ENCODE measurements at regions not wholly inside any gene's neighbourhood (a gene's known extent, or its start where the extent isn't known, plus 50 kb on each side); places are given as distances from the start of the nearest gene placed in this dataset.

DNA sequence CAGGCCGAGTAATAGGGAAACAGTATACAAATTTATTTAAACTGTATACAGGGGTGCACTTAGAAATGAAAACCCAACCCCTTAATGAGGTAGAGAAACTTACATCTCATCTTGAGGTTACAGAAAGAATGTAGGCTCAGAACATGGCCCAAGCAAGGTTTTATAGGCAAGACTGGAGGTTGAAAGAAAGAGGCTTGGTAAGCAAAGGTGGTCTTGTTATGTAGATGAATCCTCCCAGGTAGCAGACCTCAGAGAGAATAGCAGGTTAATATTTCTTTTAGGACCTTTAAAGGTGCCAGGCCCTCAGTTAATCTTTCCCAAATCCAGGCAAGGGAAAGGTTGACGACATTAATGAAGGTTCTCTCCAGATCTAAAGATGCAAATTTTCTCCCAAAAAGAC lies 1466.8 kb upstream of the PRR20A start:
- CTCF ChIA-PET (ENCODE audit: partially characterized antibody): no interaction called here
- 41% methylated on average over 2 of the region's 2 CpGs; no CpG with 5 or more reads in 1 of the 2 experiments for WGBS, 2 experiments (ENCODE audit: extremely low coverage in 1 of 2, insufficient coverage in 1 of 2, insufficient read length in 1 of 2, insufficient replicate concordance in 2 of 2, low coverage in 1 of 2, low lambda C conversion rate in 2 of 2, missing lambda C conversion rate in 1 of 2)

More for the DNA sequence above, 1466.8 kb upstream of the PRR20A start:
- H2BK15ac ChIP-seq (ENCODE audit: low read length): no peak overlapping the region
- H3K56ac ChIP-seq (replicated peaks; ENCODE audit: insufficient read length, low read depth, low read length): no peak overlapping the region
- H2BK5ac ChIP-seq (ENCODE audit: low read depth, low read length): no peak overlapping the region
- H3K14ac ChIP-seq (ENCODE audit: insufficient read length): no peak overlapping the region
- H3K4me3 ChIP-seq (ENCODE audit: extremely low read depth in 1 of 4, insufficient read depth in 2 of 4, low read depth in 3 of 4, low read length in 4 of 4): peak overlapping the region in 1 of 4 experiments; percentile 36; a peak in 1 of 8 replicates
- H3K79me1 ChIP-seq (ENCODE audit: low read depth, low read length): no peaks in the 10 kb centered on the region
- no peak overlapping the region for H4K8ac ChIP-seq (ENCODE audit: extremely low read depth, insufficient read depth, low read length)
- no peak overlapping the region for H4K91ac ChIP-seq (replicated peaks; ENCODE audit: insufficient read length, low read length)
- H3K4ac ChIP-seq (replicated peaks; ENCODE audit: insufficient read length, low read depth, low read length): no peak overlapping the region
- H3K9ac ChIP-seq (replicated peaks in 1 of 4; ENCODE audit: extremely low read depth in 1 of 4, low read depth in 3 of 4, low read length in 3 of 4): no peak overlapping the region
- H2AK5ac ChIP-seq (ENCODE audit: low read depth, low read length): no peak overlapping the region
- peaks cover 0 to 28% (median 5%) of the 10 kb centered on the region in 4 experiments; a peak in 3 of 8 replicates for H3K36me3 ChIP-seq (ENCODE audit: control insufficient read depth in 2 of 4, insufficient read depth in 4 of 4, low read length in 3 of 4)
- H4K20me1 ChIP-seq (replicated peaks in 1 of 2; ENCODE audit: control insufficient read depth in 1 of 2, insufficient read depth in 2 of 2, low read length in 2 of 2): no peaks in the 10 kb centered on the region
- no peak for TF ChIP-seq HDAC6 (IDR thresholded peaks at IDR 0.05; ENCODE audit: low read depth, low read length)
- TF ChIP-seq RXRA (IDR thresholded peaks at IDR 0.05; ENCODE audit: insufficient read depth, low read depth, low read length): no peak
- TF ChIP-seq TAF7 (optimal IDR thresholded peaks at IDR 0.05; ENCODE audit: borderline replicate concordance, low read depth, low read length): no peak
- TF ChIP-seq SP1 (IDR thresholded peaks at IDR 0.05; ENCODE audit: low read depth, low read length): no peak
- TF ChIP-seq HDAC2 (IDR thresholded peaks at IDR 0.05; ENCODE audit: borderline replicate concordance in 1 of 2, low read depth in 2 of 2, low read length in 2 of 2): no peak
- TF ChIP-seq, protein P1, sequence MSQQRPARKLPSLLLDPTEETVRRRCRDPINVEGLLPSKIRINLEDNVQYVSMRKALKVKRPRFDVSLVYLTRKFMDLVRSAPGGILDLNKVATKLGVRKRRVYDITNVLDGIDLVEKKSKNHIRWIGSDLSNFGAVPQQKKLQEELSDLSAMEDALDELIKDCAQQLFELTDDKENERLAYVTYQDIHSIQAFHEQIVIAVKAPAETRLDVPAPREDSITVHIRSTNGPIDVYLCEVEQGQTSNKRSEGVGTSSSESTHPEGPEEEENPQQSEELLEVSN (IDR thresholded peaks at IDR 0.05): no peak
- TF ChIP-seq POU5F1 (IDR thresholded peaks at IDR 0.05; ENCODE audit: low read depth, low read length): no peak
- no peak for TF ChIP-seq CHD2 (IDR thresholded peaks at IDR 0.05; ENCODE audit: low read length)
- TF ChIP-seq EGR1 (IDR thresholded peaks at IDR 0.05; ENCODE audit: borderline replicate concordance, low read depth, low read length): no peak
- TF ChIP-seq SAP30 (IDR thresholded peaks at IDR 0.05; ENCODE audit: insufficient read depth, insufficient replicate concordance, low read length): no peak
- TF ChIP-seq CBX8 (IDR thresholded peaks at IDR 0.05; ENCODE audit: borderline replicate concordance, low read depth, low read length): no peak
- peaks cover 0 to 14% of the 10 kb centered on the region in 2 experiments; a peak in 2 of 4 replicates for H3K79me2 ChIP-seq (ENCODE audit: control insufficient read depth in 1 of 2, insufficient read depth in 2 of 2, low read length in 2 of 2)
- H3K18ac ChIP-seq (ENCODE audit: extremely low read depth, low read length): no peak overlapping the region
- DNase-seq (ENCODE audit: low read depth in 1 of 2, low spot score in 2 of 2): no peak
- H3K4me1 ChIP-seq (replicated peaks in 1 of 4; ENCODE audit: control insufficient read depth in 3 of 4, insufficient read depth in 4 of 4, low read length in 3 of 4): peaks cover 0 to 14% (median 6%) of the 10 kb centered on the region in 4 experiments; a peak in 5 of 7 replicates
- H4K5ac ChIP-seq (ENCODE audit: insufficient read length, low read depth, low read length): no peak overlapping the region
- peaks cover 0 to 3% of the 10 kb centered on the region in 2 experiments; a peak in 2 of 4 replicates for H3K9me3 ChIP-seq (ENCODE audit: insufficient read depth in 2 of 2, low read depth in 1 of 2, low read length in 1 of 2)
- H3K23me2 ChIP-seq (ENCODE audit: low read depth, low read length): no peaks in the 10 kb centered on the region
- H3K27ac ChIP-seq (ENCODE audit: low read depth, low read length): no peak overlapping the region
- H2BK12ac ChIP-seq (ENCODE audit: low read depth, low read length): no peak overlapping the region
- no peaks in the 10 kb centered on the region for H3K27me3 ChIP-seq (replicated peaks in 1 of 4; ENCODE audit: control insufficient read depth in 3 of 4, extremely low read depth in 1 of 4, insufficient read depth in 3 of 4, low read length in 3 of 4)
- peak; percentile 86 for FAIRE-seq
- H3K4me2 ChIP-seq (ENCODE audit: insufficient read depth in 1 of 2, low read depth in 2 of 2, low read length in 2 of 2): peak overlapping the region; percentile 17 to 29; a peak in 3 of 4 replicates
- no peak overlapping the region for H2BK20ac ChIP-seq (ENCODE audit: low read length)
- H2BK120ac ChIP-seq (replicated peaks; ENCODE audit: low read depth, low read length): no peak overlapping the region
- no peak overlapping the region for H2AFZ ChIP-seq (ENCODE audit: low read length)
- POLR2A ChIA-PET (ENCODE audit: partially characterized antibody): interaction anchor here (1.6 to 1.8 kb wide), 2 partner anchors 9 to 13 kb away, joined by 5 read pairs; no protein-coding TSS in a partner anchor
- H3K23ac ChIP-seq (ENCODE audit: insufficient read length): no peak overlapping the region

Data from H1 (cell line).